Thoracic aorta (tissue), 2 donors: ENCODE measurements at regions not wholly inside any gene's neighbourhood (a gene's known extent, or its start where the extent isn't known, plus 50 kb on each side); places are given as distances from the start of the nearest gene placed in this dataset.

Experiments
- ATAC-seq: fragments of 150-250 bp; one replicate; pipeline ENCODE4 v1.8.0; 2017; ENCODE audit warnings: low read depth; ENCODE audit not compliant: insufficient number of reproducible peaks, low FRiP score
- DNase-seq: peaks from one replicate; pipeline ENCODE4 v3.0.0-alpha.2; 2020; ENCODE audit warnings: low spot score
- H3K27ac ChIP-seq, 2 donors: fragments of 200-600 bp; sonication (generic); 1 replicate in 1 of 2; 2 replicates in 1 of 2; pipeline ENCODE4 v1.5.1; 2016; ENCODE audit warnings: mild to moderate bottlenecking in 2 of 2, moderate library complexity in 2 of 2
- H3K27me3 ChIP-seq: fragments of 200-600 bp; sonication (generic); replicated peaks from 2 replicates; pipeline ENCODE4 v1.6.0; 2016; ENCODE audit warnings: mild to moderate bottlenecking; ENCODE audit not compliant: insufficient read depth
- H3K36me3 ChIP-seq: fragments of 200-600 bp; sonication (generic); one replicate; pipeline ENCODE4 v1.5.1; 2016
- H3K4me1 ChIP-seq, 2 donors: fragments of 200-600 bp; sonication (generic); 1 replicate in 1 of 2; 2 replicates in 1 of 2; pipeline versions ENCODE4 v1.5.1 to v1.6.0; 2016; ENCODE audit warnings: low read depth in 2 of 2, mild to moderate bottlenecking in 1 of 2; ENCODE audit not compliant: control insufficient read depth in 1 of 2
- H3K4me3 ChIP-seq: fragments of 200-600 bp; sonication (generic); 2 replicates; pipeline ENCODE4 v1.5.1; 2016; ENCODE audit warnings: mild to moderate bottlenecking
- H3K9me3 ChIP-seq: fragments of 200-600 bp; sonication (generic); 2 replicates; pipeline ENCODE4 v1.5.1; 2016
- TF ChIP-seq, protein P1 (sequence below): fragments of 200-600 bp; sonication (generic); IDR thresholded peaks from one replicate; pipeline ENCODE4 v1.5.1; 2019; ENCODE audit warnings: antibody characterized with exemption

DNA sequence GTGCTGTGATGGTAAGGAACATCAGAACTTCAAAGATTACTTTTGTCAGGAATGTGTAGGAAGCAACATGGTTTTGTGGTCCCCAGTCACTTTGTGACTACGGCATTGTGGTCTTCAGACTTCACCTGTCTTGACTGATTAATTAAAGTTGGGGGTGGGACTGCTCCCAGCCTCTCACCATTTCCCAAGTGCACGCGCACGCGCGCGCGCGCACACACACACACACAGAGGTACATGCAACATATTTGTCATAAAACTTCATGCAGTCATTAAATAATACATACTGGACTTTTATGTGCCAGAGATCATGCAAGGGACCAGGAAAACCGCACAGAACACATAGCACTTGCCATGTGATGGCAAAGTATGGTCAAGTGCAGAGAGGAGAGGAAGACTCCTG lies 181.2 kb downstream of the EVX1 start:
- Histone ChIP-seq H3K27ac (no peak overlapping the region), H3K4me3 (no peak overlapping the region), H3K27me3 (no peaks in the 10 kb centered on the region), H3K9me3 (no peaks in the 10 kb centered on the region), H3K4me1 (no peaks in the 10 kb centered on the region), H3K36me3 (no peaks in the 10 kb centered on the region)
- ATAC-seq (no peak), DNase-seq (no peak)
- TF ChIP-seq, protein P1, sequence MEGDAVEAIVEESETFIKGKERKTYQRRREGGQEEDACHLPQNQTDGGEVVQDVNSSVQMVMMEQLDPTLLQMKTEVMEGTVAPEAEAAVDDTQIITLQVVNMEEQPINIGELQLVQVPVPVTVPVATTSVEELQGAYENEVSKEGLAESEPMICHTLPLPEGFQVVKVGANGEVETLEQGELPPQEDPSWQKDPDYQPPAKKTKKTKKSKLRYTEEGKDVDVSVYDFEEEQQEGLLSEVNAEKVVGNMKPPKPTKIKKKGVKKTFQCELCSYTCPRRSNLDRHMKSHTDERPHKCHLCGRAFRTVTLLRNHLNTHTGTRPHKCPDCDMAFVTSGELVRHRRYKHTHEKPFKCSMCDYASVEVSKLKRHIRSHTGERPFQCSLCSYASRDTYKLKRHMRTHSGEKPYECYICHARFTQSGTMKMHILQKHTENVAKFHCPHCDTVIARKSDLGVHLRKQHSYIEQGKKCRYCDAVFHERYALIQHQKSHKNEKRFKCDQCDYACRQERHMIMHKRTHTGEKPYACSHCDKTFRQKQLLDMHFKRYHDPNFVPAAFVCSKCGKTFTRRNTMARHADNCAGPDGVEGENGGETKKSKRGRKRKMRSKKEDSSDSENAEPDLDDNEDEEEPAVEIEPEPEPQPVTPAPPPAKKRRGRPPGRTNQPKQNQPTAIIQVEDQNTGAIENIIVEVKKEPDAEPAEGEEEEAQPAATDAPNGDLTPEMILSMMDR, result no peak

DNA sequence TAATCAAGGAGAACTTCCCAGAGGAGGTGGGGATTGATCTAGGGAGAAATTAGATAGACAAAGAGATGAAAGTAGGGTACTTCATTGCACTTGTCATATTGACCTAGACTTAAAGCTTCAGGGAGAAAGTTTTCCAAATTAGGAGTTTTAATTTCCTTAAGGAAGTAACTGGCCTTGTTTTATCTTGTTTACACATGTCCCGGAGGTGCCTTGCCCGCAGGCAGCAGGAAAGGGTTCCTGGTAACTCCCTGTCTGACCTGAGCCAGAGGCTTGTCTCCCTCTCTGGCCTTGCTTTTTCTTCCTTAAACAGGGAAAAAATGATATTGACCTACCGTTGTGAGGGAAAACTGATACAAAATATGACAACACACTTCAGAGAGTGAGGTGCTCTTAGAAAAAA lies 181.6 kb downstream of the EVX1 start:
- Histone ChIP-seq H3K4me3 (no peak overlapping the region), H3K9me3 (no peaks in the 10 kb centered on the region), H3K27me3 (no peaks in the 10 kb centered on the region), H3K4me1 (no peaks in the 10 kb centered on the region), H3K27ac (no peak overlapping the region), H3K36me3 (no peaks in the 10 kb centered on the region)
- DNase-seq (no peak), ATAC-seq (no peak)
- TF ChIP-seq, protein P1, result no peak

DNA sequence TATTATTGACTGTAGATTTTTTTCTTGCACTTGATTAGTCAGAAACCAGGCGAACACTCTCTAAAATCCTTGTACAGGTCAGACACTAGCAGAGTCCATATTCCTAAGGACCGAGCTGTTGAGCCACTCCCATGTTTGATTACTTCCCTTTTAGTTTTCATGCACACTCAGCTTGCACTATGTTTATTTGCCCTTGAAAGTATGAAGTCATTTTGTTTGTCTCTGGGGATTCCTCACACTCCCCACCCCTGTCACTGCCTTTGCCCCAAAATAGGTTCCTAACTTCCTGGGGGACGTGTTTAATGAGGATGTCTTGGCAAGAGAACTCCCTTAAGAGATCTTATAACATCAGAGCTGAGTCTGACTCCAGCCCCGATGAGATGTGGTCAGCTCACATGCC lies 182.1 kb downstream of the EVX1 start:
- Histone ChIP-seq H3K27me3 (no peaks in the 10 kb centered on the region), H3K4me3 (no peak overlapping the region), H3K4me1 (no peaks in the 10 kb centered on the region), H3K9me3 (no peaks in the 10 kb centered on the region), H3K36me3 (no peaks in the 10 kb centered on the region), H3K27ac (no peak overlapping the region)
- TF ChIP-seq, protein P1, result no peak
- ATAC-seq, result no peak
- DNase-seq, result no peak

DNA sequence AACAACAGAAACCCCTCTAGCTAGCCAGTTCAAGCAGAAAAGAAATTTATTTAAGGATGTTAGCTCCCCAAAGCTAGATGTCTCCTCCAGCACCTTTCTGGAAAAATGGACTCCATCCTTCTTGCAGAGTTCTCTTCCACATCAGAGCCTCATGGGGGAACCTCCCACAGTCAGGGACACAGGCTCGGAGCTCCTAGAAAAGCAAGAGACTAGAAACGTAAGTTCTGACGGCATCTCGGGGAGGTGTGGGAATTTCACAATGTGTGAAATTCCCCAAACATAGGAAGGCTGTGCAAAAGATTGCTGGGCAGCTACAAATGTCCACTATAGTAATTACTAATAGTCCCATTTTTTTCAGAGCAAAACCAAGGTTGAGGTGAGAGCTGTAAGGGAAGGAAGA lies 184.8 kb downstream of the EVX1 start:
- Histone ChIP-seq H3K9me3 (no peaks in the 10 kb centered on the region), H3K27ac (no peak overlapping the region), H3K4me3 (no peak overlapping the region), H3K27me3 (no peaks in the 10 kb centered on the region), H3K4me1 (no peaks in the 10 kb centered on the region), H3K36me3 (no peaks in the 10 kb centered on the region)
- ATAC-seq, result no peak
- TF ChIP-seq, protein P1, result no peak
- DNase-seq, result no peak

DNA sequence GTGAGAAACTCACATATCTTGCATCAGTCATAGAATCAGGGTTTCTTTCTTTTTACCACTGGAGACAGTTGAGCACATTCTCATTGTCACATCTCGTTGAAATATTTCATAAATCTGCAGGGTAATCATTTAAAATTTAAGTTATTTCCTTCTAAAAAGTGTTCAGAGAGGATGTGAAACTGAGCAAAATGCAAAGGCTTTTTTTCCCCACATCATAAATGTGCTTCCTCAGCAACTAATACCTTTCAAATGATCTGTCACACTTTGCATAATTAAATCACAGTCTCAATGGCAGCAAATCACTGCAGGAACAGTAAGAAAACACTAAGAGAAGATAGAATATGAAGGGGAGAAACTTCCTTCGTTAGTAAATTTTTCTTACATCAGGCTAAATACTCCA lies 187.5 kb downstream of the EVX1 start:
- no peak for DNase-seq
- Histone ChIP-seq H3K27me3 (no peaks in the 10 kb centered on the region), H3K9me3 (no peaks in the 10 kb centered on the region), H3K4me1 (no peaks in the 10 kb centered on the region), H3K36me3 (no peaks in the 10 kb centered on the region), H3K27ac (no peak overlapping the region), H3K4me3 (no peak overlapping the region)
- TF ChIP-seq, protein P1, result no peak
- no peak for ATAC-seq
